ENCODE measurements at regions not wholly inside any gene's neighbourhood (a gene's known extent, or its start where the extent isn't known, plus 50 kb on each side); places are given as distances from the start of the nearest gene placed in this dataset.
"Not testable (repeated sequence)": the region's sequence is repeated elsewhere in the genome, so short reads cannot be mapped to it uniquely, and the experiment has no call there.

DNA sequence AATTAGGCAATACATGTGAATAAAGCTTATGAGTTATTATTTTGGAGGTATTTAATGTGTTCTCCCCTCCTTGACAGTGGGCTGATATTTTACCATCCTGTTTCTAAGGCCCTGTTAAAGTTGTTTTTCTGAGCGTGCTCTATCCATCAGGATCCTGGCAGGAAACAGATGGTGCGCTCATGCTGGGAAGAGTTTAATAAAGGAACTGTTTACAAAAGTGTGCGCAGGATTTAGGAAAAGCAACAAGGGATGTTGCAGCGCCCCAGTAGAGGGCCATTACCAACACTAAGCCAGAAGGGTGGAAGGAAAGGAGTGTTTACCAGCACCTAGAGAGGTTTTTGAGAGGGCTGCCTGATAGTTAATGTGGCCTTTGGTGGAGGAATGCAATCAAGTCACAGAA, 374.5 kb downstream of the KCNRG start:
- no peaks in the 10 kb centered on the region for H3K27me3 Mint-ChIP-seq
- no peak overlapping the region for H3K4me3 Mint-ChIP-seq
- H3K9me3 Mint-ChIP-seq, result no peaks in the 10 kb centered on the region
- H3K4me1 Mint-ChIP-seq, result peaks cover 4 to 15% of the 10 kb centered on the region in 2 donors
- no peaks in the 10 kb centered on the region for H3K36me3 Mint-ChIP-seq
- DNase-seq (no peak), ATAC-seq (replicated peaks) (no peak)
- H3K27ac Mint-ChIP-seq, result no peak overlapping the region

DNA sequence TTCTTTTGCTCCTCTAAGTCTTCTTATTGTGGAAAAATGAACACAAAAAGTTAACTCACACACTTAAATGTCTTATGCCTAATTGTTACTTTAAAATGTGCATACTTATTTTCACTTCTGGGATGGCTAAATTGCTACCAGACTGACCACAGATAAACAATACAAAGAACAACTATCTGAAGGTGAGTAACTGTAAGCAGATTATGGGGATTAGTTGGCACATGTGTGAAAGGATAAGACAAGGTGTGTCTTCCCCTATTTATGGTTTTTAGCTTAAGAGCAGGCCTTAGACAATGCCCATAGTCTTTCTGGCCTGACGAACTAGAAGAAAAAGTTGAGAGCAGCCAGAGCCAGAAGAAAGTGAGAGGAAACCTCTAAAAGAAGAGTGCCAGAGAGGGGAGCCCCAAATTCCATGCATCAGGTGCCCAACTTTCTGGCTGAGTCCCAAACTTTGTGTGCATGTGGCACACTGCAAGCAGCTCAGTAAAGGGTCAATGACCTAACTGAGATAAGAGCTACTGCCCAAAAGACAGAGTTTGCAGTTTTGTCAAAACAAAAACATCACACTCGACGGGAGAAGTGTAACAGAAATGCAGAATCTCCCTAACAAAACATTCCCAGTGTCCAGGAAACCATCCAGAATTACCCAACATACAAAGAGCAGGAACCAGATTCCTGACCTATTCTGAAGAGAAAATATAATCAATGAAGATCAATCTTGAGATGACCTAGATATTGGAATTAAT, 375.4 kb downstream of the KCNRG start:
- ATAC-seq (replicated peaks), result no peak
- H3K27ac Mint-ChIP-seq, result no peak overlapping the region
- no peaks in the 10 kb centered on the region for H3K9me3 Mint-ChIP-seq
- no peaks in the 10 kb centered on the region for H3K36me3 Mint-ChIP-seq
- DNase-seq, result no peak
- H3K4me3 Mint-ChIP-seq, result no peak overlapping the region
- H3K4me1 Mint-ChIP-seq, result peaks cover 4 to 15% of the 10 kb centered on the region in 2 donors
- no peaks in the 10 kb centered on the region for H3K27me3 Mint-ChIP-seq

DNA sequence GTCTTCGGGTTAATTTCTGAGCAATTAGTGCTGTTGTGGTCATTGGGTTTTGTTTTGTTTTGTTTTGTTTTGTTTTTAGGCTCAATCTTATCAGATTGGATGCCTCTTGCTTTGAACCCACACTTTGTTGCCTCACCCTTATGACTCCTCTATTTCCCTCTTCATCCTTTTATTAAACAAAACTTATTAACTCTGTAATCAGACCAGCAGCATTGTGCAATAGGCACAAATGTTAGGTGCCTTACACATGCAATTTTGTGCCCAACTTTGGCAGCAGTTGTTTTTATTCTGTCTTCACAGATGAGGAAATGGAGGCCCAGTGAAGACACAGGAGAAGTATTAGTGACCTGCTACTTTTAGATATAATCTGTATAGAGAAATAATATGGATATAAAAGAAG, 377.7 kb downstream of the KCNRG start:
- no peaks in the 10 kb centered on the region for H3K9me3 Mint-ChIP-seq
- DNase-seq (no peak), ATAC-seq (replicated peaks) (no peak)
- no peak overlapping the region for H3K27ac Mint-ChIP-seq
- H3K4me1 Mint-ChIP-seq, result peaks cover 0 to 1% of the 10 kb centered on the region in 2 donors
- H3K36me3 Mint-ChIP-seq, result no peaks in the 10 kb centered on the region
- no peaks in the 10 kb centered on the region for H3K27me3 Mint-ChIP-seq
- no peak overlapping the region for H3K4me3 Mint-ChIP-seq

DNA sequence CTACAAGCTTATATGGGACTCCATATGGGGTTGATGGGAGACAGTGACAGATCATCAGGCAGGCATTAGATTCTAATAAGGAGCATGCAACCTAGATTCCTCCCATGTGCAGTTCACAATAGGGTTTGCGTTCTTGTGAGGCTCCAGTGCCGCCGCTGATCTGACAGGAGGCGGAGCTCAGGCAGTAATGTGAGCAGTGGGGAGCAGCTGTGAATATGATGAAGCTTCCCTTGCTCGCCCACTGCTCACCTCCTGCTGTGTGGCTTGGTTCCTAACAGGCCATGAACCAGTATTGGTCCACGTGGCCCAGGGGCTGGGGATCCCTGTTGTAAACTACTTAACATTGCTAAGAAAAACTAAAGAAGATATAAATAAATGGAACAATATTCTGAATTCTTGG, 378.4 kb downstream of the KCNRG start:
- Mint-ChIP-seq H3K9me3 (no peaks in the 10 kb centered on the region), H3K4me3 (no peak overlapping the region), H3K4me1 (no peaks in the 10 kb centered on the region), H3K27me3 (no peaks in the 10 kb centered on the region), H3K27ac (no peak overlapping the region), H3K36me3 (no peaks in the 10 kb centered on the region)
- DNase-seq, result no peak
- no peak for ATAC-seq (replicated peaks)

DNA sequence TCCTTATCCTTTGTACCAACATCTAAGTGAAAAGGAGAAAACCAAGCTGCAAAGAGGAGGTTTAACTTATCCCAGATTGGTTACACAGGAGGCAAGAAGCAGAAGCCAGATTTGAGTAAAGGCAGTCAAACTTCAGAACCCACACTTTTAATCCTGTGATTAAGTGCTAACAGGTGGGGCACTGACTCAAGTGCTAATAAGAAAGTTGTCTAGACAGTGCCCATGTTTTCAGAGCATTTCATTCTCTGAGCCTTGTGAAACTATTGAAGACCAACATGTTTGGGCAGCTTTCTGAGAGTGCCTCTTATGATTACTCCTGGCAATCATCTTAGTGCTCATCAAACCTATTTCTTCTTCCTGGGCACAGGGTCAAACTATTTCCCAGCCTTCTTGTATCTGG, 380.8 kb downstream of the KCNRG start:
- ATAC-seq (replicated peaks), result no peak
- Mint-ChIP-seq H3K27me3 (no peaks in the 10 kb centered on the region), H3K36me3 (no peaks in the 10 kb centered on the region), H3K9me3 (no peaks in the 10 kb centered on the region), H3K4me1 (peaks cover 0 to under 1% of the 10 kb centered on the region in 2 donors), H3K27ac (no peak overlapping the region), H3K4me3 (no peak overlapping the region)
- DNase-seq, result no peak

DNA sequence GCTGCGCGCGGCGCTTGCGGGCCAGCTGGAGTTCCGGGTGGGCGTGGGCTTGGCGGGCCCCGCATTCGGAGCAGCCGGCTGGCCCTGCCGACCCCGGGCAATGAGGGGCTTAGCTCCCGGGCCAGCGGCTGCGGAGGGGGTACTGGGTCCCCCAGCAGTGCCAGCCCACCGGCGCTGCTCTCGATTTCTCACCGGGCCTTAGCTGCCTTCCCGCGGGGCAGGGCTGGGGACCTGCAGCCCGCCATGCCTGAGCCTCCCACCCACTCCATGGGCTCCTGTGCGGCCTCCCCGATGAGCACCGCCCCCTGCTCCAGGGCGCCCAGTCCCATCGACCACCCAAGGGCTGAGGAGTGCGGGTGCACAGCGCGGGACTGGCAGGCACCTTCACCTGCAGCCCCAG, 381.4 kb downstream of the KCNRG start:
- H3K36me3 Mint-ChIP-seq; ATAC-seq (replicated peaks); H3K27ac Mint-ChIP-seq; H3K9me3 Mint-ChIP-seq; H3K27me3 Mint-ChIP-seq; H3K4me3 Mint-ChIP-seq; DNase-seq; H3K4me1 Mint-ChIP-seq: not testable (repeated sequence)

DNA sequence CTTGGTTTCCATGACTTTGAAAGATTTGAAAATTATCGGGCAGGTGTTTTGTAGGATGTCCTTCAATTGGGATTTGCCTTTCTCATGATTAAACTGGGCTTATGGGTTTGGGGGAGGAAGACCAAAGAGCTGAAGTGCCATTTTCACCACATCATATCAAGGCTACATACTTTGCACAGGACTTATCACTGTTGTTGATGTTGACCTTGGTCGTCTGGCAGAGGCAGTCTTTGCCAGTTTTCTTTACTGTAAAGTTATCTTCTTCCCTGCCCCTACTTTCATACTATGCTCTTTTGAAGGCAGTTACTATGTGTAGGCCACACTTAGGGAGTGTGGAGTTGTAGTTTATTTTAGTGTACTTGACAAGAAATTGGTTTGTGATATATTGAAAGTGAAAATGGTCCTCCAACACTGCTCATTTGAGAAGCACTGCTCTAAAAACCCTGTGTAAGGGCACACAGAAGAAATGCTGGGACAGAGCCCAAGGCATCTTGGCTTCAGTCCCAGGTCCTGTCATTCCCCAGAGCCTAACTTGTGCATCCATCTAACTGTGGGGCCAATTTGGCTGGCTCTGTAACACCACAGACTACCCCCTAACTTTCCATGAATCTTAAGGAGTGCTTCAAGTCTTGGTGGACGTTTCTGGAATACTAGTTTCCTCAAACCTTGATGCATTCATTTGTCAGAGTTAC, 384.9 kb downstream of the KCNRG start:
- DNase-seq (no peak), ATAC-seq (replicated peaks) (no peak)
- no peak overlapping the region for H3K27ac Mint-ChIP-seq
- peaks cover 0 to 13% of the 10 kb centered on the region in 2 donors for H3K4me1 Mint-ChIP-seq
- peaks cover 0 to 3% of the 10 kb centered on the region in 2 donors for H3K9me3 Mint-ChIP-seq
- H3K27me3 Mint-ChIP-seq, result no peaks in the 10 kb centered on the region
- H3K4me3 Mint-ChIP-seq, result no peak overlapping the region
- no peaks in the 10 kb centered on the region for H3K36me3 Mint-ChIP-seq

DNA sequence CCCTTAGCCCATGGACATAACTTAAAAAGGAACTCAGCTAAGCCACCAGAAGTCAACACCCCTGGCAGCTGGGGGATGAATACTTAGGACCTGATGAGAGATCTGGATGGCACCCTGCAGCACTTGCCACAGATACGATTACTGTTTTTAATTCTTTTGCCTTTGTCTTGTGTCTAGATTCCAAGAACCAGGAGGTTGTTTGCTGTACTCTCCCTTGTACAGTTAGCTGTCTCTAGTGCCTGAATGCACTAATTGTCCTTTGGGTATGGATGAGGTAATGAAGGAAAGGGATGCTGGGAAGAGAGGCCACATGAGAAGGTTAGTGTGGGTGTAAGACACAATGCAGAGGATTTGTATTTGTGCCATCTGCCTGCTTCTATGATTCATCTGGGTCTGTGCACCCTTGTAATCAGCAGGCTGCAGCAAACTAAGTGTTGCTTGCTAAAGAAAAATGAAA, 385.8 kb downstream of the KCNRG start:
- Mint-ChIP-seq H3K4me1 (peaks cover 0 to 13% of the 10 kb centered on the region in 2 donors), H3K9me3 (peaks cover 0 to 3% of the 10 kb centered on the region in 2 donors), H3K27ac (no peak overlapping the region), H3K27me3 (no peaks in the 10 kb centered on the region), H3K4me3 (no peak overlapping the region), H3K36me3 (no peaks in the 10 kb centered on the region)
- no peak for DNase-seq
- no peak for ATAC-seq (replicated peaks)

DNA sequence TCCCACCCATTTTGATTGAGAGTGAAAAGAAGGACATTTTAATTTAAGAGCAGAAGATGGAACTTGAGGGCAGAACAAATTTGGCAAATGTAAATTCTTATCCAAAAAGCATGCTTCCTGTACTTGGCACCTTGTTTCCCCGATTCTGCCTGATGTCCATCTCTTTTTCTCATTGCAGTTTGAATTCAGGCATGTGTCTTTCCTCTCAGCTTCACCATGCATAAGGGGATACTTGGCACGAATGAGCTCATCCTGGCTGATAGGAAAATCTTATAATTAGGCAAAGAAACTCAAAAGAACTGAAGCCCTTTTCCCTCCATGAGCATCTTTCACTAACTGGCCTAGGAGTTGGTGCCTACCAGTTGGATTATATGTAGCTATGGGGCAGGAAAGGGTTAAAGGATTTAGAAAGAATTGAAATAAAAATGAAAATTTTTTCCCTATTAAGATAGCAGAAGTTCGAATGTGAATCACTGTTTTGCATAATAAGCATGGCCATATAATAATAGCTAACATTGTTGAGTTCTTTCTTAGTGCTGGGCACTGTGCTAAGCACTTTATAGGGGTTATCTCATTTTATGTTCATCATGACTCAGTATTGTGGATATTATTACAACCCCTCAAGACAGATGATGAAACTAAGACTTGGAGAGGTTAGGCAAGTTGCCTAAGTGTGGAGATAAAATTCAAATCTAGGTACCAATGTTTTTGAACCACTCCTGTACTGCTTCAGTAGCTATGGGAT, 386.6 kb downstream of the KCNRG start:
- H3K36me3 Mint-ChIP-seq, result no peaks in the 10 kb centered on the region
- ATAC-seq (replicated peaks), result no peak
- no peak for DNase-seq
- H3K27ac Mint-ChIP-seq, result no peak overlapping the region
- H3K4me1 Mint-ChIP-seq, result peaks cover 0 to 16% of the 10 kb centered on the region in 2 donors
- H3K27me3 Mint-ChIP-seq, result no peaks in the 10 kb centered on the region
- H3K4me3 Mint-ChIP-seq, result no peak overlapping the region
- peaks cover 0 to 3% of the 10 kb centered on the region in 2 donors for H3K9me3 Mint-ChIP-seq

DNA sequence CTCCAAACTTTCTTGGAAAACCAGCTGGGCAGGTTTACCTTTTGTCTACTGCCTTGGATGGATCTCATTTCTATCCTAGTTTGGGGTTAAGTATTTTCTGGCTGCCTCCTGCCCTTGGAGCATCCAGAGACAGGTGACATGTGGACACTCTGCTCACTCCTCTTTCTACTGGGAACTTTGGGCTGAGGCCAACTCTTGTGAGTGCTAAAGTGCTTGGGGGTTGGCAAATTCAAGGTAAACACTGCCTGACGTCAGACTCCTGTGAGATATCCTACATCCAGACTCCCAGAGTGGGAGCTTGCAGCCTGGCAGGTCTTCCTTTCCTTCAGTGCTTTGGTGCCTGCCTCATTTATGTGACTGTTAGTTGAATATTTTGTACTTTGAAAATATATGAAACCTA, 388.1 kb downstream of the KCNRG start:
- ATAC-seq (replicated peaks) (no peak), DNase-seq (no peak)
- Mint-ChIP-seq H3K4me1 (peaks cover 0 to 18% of the 10 kb centered on the region in 2 donors), H3K4me3 (no peak overlapping the region), H3K27me3 (no peaks in the 10 kb centered on the region), H3K27ac (no peak overlapping the region), H3K36me3 (no peaks in the 10 kb centered on the region), H3K9me3 (peaks cover 0 to 3% of the 10 kb centered on the region in 2 donors)

DNA sequence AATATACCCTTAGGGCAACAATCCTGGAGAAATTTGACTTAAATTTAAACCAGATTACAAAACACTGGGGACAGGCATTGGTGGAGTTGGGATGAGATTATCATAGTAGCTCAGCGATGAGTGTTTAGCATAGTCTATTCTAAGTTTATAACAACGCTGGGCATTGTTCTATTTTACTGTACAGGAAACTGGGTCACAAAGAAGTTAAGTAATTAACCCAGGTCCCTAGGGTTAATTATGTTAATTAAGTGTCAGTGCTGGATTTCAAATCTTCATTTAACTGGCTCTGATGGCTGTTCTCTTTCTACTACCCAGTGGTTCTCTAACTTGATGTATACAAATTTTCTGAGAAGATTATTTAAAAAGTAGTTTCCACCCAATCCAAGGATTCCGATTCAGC, 388.9 kb downstream of the KCNRG start:
- DNase-seq (no peak), ATAC-seq (replicated peaks) (no peak)
- Mint-ChIP-seq H3K27me3 (peaks cover 0 to 1% of the 10 kb centered on the region in 2 donors), H3K36me3 (no peaks in the 10 kb centered on the region), H3K4me3 (no peak overlapping the region), H3K27ac (no peak overlapping the region), H3K4me1 (peaks cover 1 to 18% of the 10 kb centered on the region in 2 donors), H3K9me3 (peaks cover 0 to 3% of the 10 kb centered on the region in 2 donors)

DNA sequence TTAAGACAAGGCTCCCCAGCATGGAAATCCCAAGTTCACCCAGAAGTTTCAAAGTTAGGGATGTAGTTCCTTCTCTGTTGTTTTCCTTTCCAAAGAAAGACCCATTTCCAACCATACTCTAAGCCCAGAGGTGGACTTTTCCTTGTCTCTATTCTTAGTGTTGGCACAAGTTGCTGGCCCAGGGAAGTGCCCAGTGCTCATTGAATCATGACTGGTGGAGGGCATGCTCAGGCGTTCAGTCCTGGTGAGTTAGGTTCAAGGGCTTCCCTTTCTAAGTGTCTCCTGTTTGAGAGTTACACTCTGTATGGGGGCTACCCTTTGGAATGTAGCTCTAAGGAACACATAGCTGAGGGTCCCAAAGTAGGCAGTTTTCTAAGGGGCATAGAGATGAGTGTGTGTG, 389.5 kb downstream of the KCNRG start:
- no peaks in the 10 kb centered on the region for H3K36me3 Mint-ChIP-seq
- H3K9me3 Mint-ChIP-seq, result peaks cover 0 to 3% of the 10 kb centered on the region in 2 donors
- H3K27ac Mint-ChIP-seq, result no peak overlapping the region
- H3K4me1 Mint-ChIP-seq, result peaks cover 2 to 18% of the 10 kb centered on the region in 2 donors
- ATAC-seq (replicated peaks) (no peak), DNase-seq (no peak)
- H3K27me3 Mint-ChIP-seq, result peaks cover 0 to 3% of the 10 kb centered on the region in 2 donors
- no peak overlapping the region for H3K4me3 Mint-ChIP-seq

DNA sequence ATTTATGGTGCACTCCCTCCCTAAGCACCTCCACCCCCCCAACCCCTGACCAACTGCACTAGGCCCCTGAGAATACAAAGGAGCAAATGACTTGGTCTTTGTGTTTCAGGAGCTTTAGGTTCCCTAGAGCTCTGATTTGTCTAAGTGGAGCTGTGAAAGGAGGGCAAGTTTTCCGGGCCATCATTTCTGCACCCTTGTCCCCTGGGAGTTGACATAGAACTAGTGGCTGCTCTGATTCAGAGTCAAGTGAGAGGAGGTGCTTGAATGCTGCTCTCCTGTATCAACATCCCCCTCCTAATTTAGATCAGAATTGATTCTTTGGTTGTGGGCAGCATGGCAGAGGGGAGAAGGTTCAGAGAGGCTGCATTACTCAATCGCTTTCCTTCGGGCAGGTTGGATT, 391.6 kb downstream of the KCNRG start:
- peaks cover 0 to 3% of the 10 kb centered on the region in 2 donors for H3K9me3 Mint-ChIP-seq
- H3K27me3 Mint-ChIP-seq, result peaks cover 0 to 3% of the 10 kb centered on the region in 2 donors
- H3K27ac Mint-ChIP-seq, result peak overlapping the region; percentile 37
- H3K36me3 Mint-ChIP-seq, result no peaks in the 10 kb centered on the region
- peaks cover 6 to 9% of the 10 kb centered on the region in 2 donors for H3K4me1 Mint-ChIP-seq
- ATAC-seq (replicated peaks), result no peak
- no peak for DNase-seq
- H3K4me3 Mint-ChIP-seq, result no peak overlapping the region

DNA sequence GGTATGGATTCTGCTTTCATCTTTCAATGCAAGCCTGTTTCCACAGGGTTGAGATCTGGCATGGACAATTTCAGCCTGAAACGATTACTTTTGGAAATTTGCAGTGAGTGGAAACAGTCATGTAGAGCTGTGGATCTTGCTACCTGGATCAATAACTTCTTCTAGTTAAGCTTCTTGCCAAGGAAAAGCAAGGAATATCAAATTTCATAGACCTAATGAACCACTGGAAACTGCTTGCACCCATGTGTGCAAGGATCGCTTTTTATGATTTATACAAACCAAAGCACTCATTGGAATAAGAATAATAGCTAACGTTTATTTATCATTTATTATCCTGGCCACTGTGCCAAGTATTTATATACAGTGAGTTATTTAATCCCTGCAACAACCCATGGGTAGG, 392.8 kb downstream of the KCNRG start:
- no peak overlapping the region for H3K27ac Mint-ChIP-seq
- no peak overlapping the region for H3K4me3 Mint-ChIP-seq
- DNase-seq, result no peak

More for the DNA sequence above, 392.8 kb downstream of the KCNRG start:
- H3K9me3 Mint-ChIP-seq, result no peaks in the 10 kb centered on the region
- peaks cover 0 to 3% of the 10 kb centered on the region in 2 donors for H3K27me3 Mint-ChIP-seq
- H3K36me3 Mint-ChIP-seq, result no peaks in the 10 kb centered on the region
- no peak for ATAC-seq (replicated peaks)
- H3K4me1 Mint-ChIP-seq, result peaks cover 5 to 6% of the 10 kb centered on the region in 2 donors
